Epithelial cell of esophagus (primary cell): ENCODE measurements at regions not wholly inside any gene's neighbourhood (a gene's known extent, or its start where the extent isn't known, plus 50 kb on each side); places are given as distances from the start of the nearest gene placed in this dataset.
"Not testable (repeated sequence)": the region's sequence is repeated elsewhere in the genome, so short reads cannot be mapped to it uniquely, and the experiment has no call there.

Experiments used
- DNase-seq: peaks from one replicate; pipeline ENCODE4 v3.0.0; 2010; ENCODE audit warnings: low read depth
- H3K4me3 ChIP-seq: 2 replicates; pipeline ENCODE4 v1.5.1; 2011; ENCODE audit warnings: mild to moderate bottlenecking, low read length, control low read depth
- CTCF ChIP-seq: IDR thresholded peaks from 2 replicates; pipeline ENCODE4 v1.5.1; 2011; ENCODE audit warnings: low read depth, mild to moderate bottlenecking, low read length, control low read depth, inconsistent platforms; ENCODE audit not compliant: insufficient read depth; ENCODE audit errors: missing control alignments

GRCh38 chr4:38387819-38388218, 276.2 kb upstream of the KLF3 start:
- no peak for TF ChIP-seq CTCF
- DNase-seq = no peak
- H3K4me3 ChIP-seq = no peak overlapping the region

GRCh38 chr4:38388907-38389306, 275.1 kb upstream of the KLF3 start:
- DNase-seq = not testable (repeated sequence)

GRCh38 chr4:38390969-38391545, 272.9 kb upstream of the KLF3 start:
- no peak for DNase-seq
- TF ChIP-seq CTCF = no peak
- H3K4me3 ChIP-seq = no peak overlapping the region

More at GRCh38 chr4:38388907-38389306, 275.1 kb upstream of the KLF3 start:
- not testable (repeated sequence) for H3K4me3 ChIP-seq

- H3K4me3 ChIP-seq = no peak overlapping the region
- DNase-seq = no peak
- TF ChIP-seq CTCF = no peak
These were observed 271.7 kb upstream of the KLF3 start for GRCh38 chr4:38392223-38392855.

GRCh38 chr4:38396091-38396490, 267.9 kb upstream of the KLF3 start:
- TF ChIP-seq CTCF = no peak
- DNase-seq = no peak
- H3K4me3 ChIP-seq = no peak overlapping the region

GRCh38 chr4:38396845-38397547, 267.0 kb upstream of the KLF3 start:
- no peak for DNase-seq
- TF ChIP-seq CTCF = no peak
- no peak overlapping the region for H3K4me3 ChIP-seq

- no peak overlapping the region for H3K4me3 ChIP-seq
- DNase-seq = peak; percentile 12
- TF ChIP-seq CTCF = no peak
These were observed 263.1 kb upstream of the KLF3 start for GRCh38 chr4:38400946-38401345.
